B cell (primary cell): ENCODE measurements at regions not wholly inside any gene's neighbourhood (a gene's known extent, or its start where the extent isn't known, plus 50 kb on each side); places are given as distances from the start of the nearest gene placed in this dataset.

Experiments
- ATAC-seq: fragments of 200-7000 bp; cut with Tn5 transposase; one replicate; pipeline ENCODE4 v1.10.0; 2021; ENCODE audit warnings: low read depth, mild to moderate bottlenecking, moderate number of reproducible peaks, moderate library complexity
- CTCF ChIA-PET: fragments of 350-600 bp; sonication (Branson Sonifier 250); formaldehyde crosslinking; loops from one replicate; lab custom pipeline; 2021; ENCODE audit warnings: antibody characterized with exemption, inconsistent platforms; lab: Charles Lee
- POLR2A ChIA-PET: fragments of 350-600 bp; sonication (Branson Sonifier 250); formaldehyde crosslinking; loops from one replicate; lab custom pipeline; 2021; ENCODE audit warnings: antibody characterized with exemption; lab: Charles Lee
- DNase-seq: peaks from one replicate; pipeline ENCODE4 v3.0.0; 2013
- H2AFZ ChIP-seq: 2 replicates; pipeline ENCODE4 v1.6.1; 2012; ENCODE audit warnings: mild to moderate bottlenecking, low read depth, low read length; ENCODE audit not compliant: insufficient read depth, poor library complexity, severe bottlenecking
- H3K27ac ChIP-seq, 2 donors: 1 replicate in 1 of 2; 2 replicates in 1 of 2; pipeline ENCODE4 v1.5.1; 2012 to 2013; ENCODE audit warnings: low read length in 2 of 2, mild to moderate bottlenecking in 2 of 2, moderate library complexity in 1 of 2
- H3K27me3 ChIP-seq, 4 experiments: fragments of 200-600 bp in 1 of 4; sonication (generic) in 1 of 4; replicated peaks in 1 of 4; 1 replicate in 2 of 4; 2 replicates in 2 of 4; pipeline versions ENCODE4 v1.6.1 to v1.7.0; 2013 to 2016; ENCODE audit warnings: low read length in 3 of 4, mild to moderate bottlenecking in 2 of 4, mixed read lengths in 1 of 4, moderate library complexity in 1 of 4; ENCODE audit not compliant: insufficient read depth in 4 of 4, control insufficient read depth in 3 of 4; ENCODE audit errors: control extremely low read depth in 1 of 4
- H3K36me3 ChIP-seq, 2 experiments: replicated peaks in 1 of 2; 1 replicate in 1 of 2; 2 replicates in 1 of 2; pipeline versions ENCODE4 v1.6.1 to v1.7.1; 2013; ENCODE audit warnings: low read length in 1 of 2; ENCODE audit not compliant: insufficient read depth in 2 of 2, control insufficient read depth in 1 of 2; ENCODE audit errors: control extremely low read depth in 1 of 2, extremely low read depth in 1 of 2
- H3K4me1 ChIP-seq, 2 donors: fragments of 200-600 bp in 1 of 2; sonication (generic) in 1 of 2; 1 replicate in 1 of 2; 2 replicates in 1 of 2; pipeline versions ENCODE4 v1.5.1 to v1.6.1; 2013 to 2017; ENCODE audit warnings: low read length in 2 of 2; ENCODE audit not compliant: control insufficient read depth in 2 of 2, insufficient read depth in 2 of 2
- H3K4me2 ChIP-seq: replicated peaks from 2 replicates; pipeline ENCODE3; 2012; ENCODE audit warnings: mild to moderate bottlenecking, low read depth, low read length; ENCODE audit not compliant: poor library complexity, severe bottlenecking
- H3K4me3 ChIP-seq, 5 experiments: fragments of 200-600 bp in 1 of 5; sonication (generic) in 1 of 5; 1 replicate in 3 of 5; 2 replicates in 2 of 5; pipeline versions ENCODE4 v1.5.1 to v1.7.0; 2011 to 2016; ENCODE audit warnings: low read length in 4 of 5, mild to moderate bottlenecking in 4 of 5, low read depth in 2 of 5, control low read depth in 1 of 5, moderate library complexity in 1 of 5; ENCODE audit not compliant: insufficient read depth in 1 of 5; ENCODE audit errors: control extremely low read depth in 1 of 5, extremely low read depth in 1 of 5
- H3K79me2 ChIP-seq: fragments of 200-600 bp; sonication (generic); one replicate; pipeline ENCODE4 v1.6.0; 2016; ENCODE audit warnings: low read length; ENCODE audit not compliant: control insufficient read depth, insufficient read depth
- H3K9ac ChIP-seq: fragments of 200-600 bp; sonication (generic); 2 replicates; pipeline ENCODE4 v1.6.1; 2017; ENCODE audit warnings: mild to moderate bottlenecking, low read length, moderate library complexity
- H3K9me3 ChIP-seq, 3 donors: one replicate each; pipeline versions ENCODE4 v1.6.1 to v1.7.1; 2013; ENCODE audit warnings: low read length in 2 of 3; ENCODE audit not compliant: control insufficient read depth in 2 of 3, insufficient read depth in 1 of 3; ENCODE audit errors: control extremely low read depth in 1 of 3
- H4K20me1 ChIP-seq: 2 replicates; pipeline ENCODE4 v1.6.0; 2012; ENCODE audit warnings: mild to moderate bottlenecking, low read length; ENCODE audit not compliant: insufficient read depth, control insufficient read depth, poor library complexity, severe bottlenecking
- H3K27ac Mint-ChIP-seq: one replicate; pipeline ENCODE4 v1.8.0; 2021; ENCODE audit warnings: mixed read lengths
- H3K27me3 Mint-ChIP-seq: one replicate; pipeline ENCODE4 v1.8.0; 2021; ENCODE audit warnings: mixed read lengths
- H3K4me1 Mint-ChIP-seq: one replicate; pipeline ENCODE4 v1.8.0; 2021; ENCODE audit warnings: mixed read lengths
- H3K4me3 Mint-ChIP-seq: one replicate; pipeline ENCODE4 v1.8.0; 2021; ENCODE audit warnings: mixed read lengths
- H3K9me3 Mint-ChIP-seq: one replicate; pipeline ENCODE4 v1.8.0; 2022; ENCODE audit warnings: mixed read lengths; ENCODE audit not compliant: insufficient read depth
- EZH2 ChIP-seq: IDR thresholded peaks from 2 replicates; pipeline ENCODE4 v1.6.1; 2012; ENCODE audit warnings: borderline replicate concordance, low read depth, mild to moderate bottlenecking, moderate library complexity, low read length; ENCODE audit not compliant: insufficient read depth, poor library complexity, severe bottlenecking
- WGBS: methylation state at CpG from one replicate; pipeline ENCODE4 v1.1.5; 2013; ENCODE audit warnings: missing lambda C conversion rate; ENCODE audit not compliant: insufficient coverage; 5-methylcytosine and 5-hydroxymethylcytosine counted together
- intact Hi-C: fragments of 100-400 bp; cut with micrococcal nuclease; formaldehyde crosslinking; loops from one replicate; pipeline ENCODE4 v1.10.0; 2022
- TF ChIP-seq, protein P1 (sequence below): fragments of 200-600 bp; IDR thresholded peaks from one replicate; pipeline ENCODE4 v1.8.0; 2022; ENCODE audit warnings: antibody characterized with exemption, mild to moderate bottlenecking

DNA sequence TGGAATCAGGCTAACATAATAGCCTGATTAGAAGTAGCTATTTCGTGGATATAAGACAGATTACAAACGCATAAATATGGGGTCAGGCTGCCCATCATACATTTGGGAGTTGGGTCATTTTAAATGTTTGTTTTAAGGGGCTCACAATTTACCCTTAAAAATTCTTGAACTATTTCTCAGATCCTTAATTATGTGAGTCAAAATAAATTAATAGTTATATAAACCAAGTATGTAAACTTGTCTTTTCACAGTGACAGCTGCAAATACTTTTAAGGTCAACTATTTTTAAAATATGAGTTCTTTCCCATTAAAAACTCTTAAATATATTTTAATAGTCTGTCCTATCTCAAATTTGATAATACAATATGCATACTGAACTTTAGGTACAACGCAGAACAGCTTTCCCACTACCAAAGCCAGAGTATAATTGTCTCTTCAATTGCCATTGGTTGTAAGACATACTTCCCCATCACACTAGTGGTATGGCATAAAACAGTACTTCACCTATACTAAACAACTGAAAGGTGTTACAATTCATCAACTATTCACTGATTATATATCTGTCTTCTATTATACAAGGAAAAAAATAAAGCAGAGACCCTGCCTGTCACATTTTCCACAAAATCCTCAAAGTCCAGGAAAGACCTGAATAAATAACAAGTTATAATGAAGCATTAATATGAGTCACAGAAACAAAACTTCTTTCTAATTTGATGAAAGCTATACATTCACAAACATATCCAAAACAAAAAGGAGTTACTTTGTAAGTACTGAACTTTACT is 80.8 kb upstream of the COL21A1 start:
- no peak for ATAC-seq
- H3K4me1 Mint-ChIP-seq = no peaks in the 10 kb centered on the region
- Histone ChIP-seq H3K27ac (no peak overlapping the region), H4K20me1 (no peaks in the 10 kb centered on the region), H3K4me3 (no peak overlapping the region), H3K4me1 (no peaks in the 10 kb centered on the region), H3K9ac (no peak overlapping the region), H2AFZ (no peak overlapping the region), H3K27me3 (no peaks in the 10 kb centered on the region), H3K4me2 (no peak overlapping the region), H3K36me3 (no peaks in the 10 kb centered on the region), H3K79me2 (no peaks in the 10 kb centered on the region), H3K9me3 (no peaks in the 10 kb centered on the region)
- no peak overlapping the region for H3K4me3 Mint-ChIP-seq
- no peak for TF ChIP-seq EZH2
- TF ChIP-seq, protein P1, sequence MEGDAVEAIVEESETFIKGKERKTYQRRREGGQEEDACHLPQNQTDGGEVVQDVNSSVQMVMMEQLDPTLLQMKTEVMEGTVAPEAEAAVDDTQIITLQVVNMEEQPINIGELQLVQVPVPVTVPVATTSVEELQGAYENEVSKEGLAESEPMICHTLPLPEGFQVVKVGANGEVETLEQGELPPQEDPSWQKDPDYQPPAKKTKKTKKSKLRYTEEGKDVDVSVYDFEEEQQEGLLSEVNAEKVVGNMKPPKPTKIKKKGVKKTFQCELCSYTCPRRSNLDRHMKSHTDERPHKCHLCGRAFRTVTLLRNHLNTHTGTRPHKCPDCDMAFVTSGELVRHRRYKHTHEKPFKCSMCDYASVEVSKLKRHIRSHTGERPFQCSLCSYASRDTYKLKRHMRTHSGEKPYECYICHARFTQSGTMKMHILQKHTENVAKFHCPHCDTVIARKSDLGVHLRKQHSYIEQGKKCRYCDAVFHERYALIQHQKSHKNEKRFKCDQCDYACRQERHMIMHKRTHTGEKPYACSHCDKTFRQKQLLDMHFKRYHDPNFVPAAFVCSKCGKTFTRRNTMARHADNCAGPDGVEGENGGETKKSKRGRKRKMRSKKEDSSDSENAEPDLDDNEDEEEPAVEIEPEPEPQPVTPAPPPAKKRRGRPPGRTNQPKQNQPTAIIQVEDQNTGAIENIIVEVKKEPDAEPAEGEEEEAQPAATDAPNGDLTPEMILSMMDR = no peak
- POLR2A ChIA-PET = no interaction called here
- intact Hi-C loops = no loop called here
- WGBS = 82% methylated on average over 2 of the region's 3 CpGs
- no peaks in the 10 kb centered on the region for H3K9me3 Mint-ChIP-seq
- H3K27ac Mint-ChIP-seq = no peak overlapping the region
- no peak for DNase-seq
- H3K27me3 Mint-ChIP-seq = no peaks in the 10 kb centered on the region
- CTCF ChIA-PET = no interaction called here

DNA sequence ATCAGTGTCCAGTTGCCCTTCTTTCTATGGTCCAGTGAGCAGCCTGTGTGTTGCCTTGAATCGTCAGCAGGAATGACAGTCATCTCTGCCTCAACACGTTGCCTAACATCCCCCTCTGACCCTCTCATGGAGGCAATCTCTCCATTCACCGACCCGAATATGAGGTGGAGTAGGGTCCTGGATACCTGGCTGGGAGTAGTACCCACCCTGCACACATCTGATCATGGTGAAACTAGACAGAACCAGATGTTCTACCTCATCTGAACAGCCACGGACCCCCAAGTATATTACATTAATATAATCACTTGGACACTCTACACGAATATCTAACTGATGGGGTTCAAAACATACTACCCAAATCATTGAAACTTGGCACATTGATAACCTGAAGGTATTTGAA is 77.0 kb upstream of the COL21A1 start:
- Mint-ChIP-seq H3K9me3 (no peaks in the 10 kb centered on the region), H3K27me3 (no peaks in the 10 kb centered on the region), H3K27ac (no peak overlapping the region), H3K4me3 (no peak overlapping the region), H3K4me1 (no peaks in the 10 kb centered on the region)
- no peak for TF ChIP-seq EZH2
- TF ChIP-seq, protein P1 = no peak
- Histone ChIP-seq H3K36me3 (no peaks in the 10 kb centered on the region), H3K4me3 (no peak overlapping the region), H3K9me3 (no peaks in the 10 kb centered on the region), H4K20me1 (no peaks in the 10 kb centered on the region), H3K79me2 (no peaks in the 10 kb centered on the region), H3K4me2 (no peak overlapping the region), H3K9ac (no peak overlapping the region), H2AFZ (no peak overlapping the region), H3K27me3 (no peaks in the 10 kb centered on the region), H3K4me1 (no peaks in the 10 kb centered on the region), H3K27ac (no peak overlapping the region)
- intact Hi-C loops = no loop called here
- ChIA-PET POLR2A (no interaction called here), CTCF (no interaction called here)
- WGBS = 33% methylated on average over 3 of the region's 6 CpGs
- DNase-seq (no peak), ATAC-seq (no peak)
